ENCODE measurements at regions not wholly inside any gene's neighbourhood (a gene's known extent, or its start where the extent isn't known, plus 50 kb on each side); places are given as distances from the start of the nearest gene placed in this dataset.

- in situ Hi-C loops (cut with HindIII; ENCODE audit: low sequenced_read_pairs): no loop called here
- DNase-seq (ENCODE audit: low spot score): no peak
Measured at GRCh38 chr4:13963601-13964000, 336.1 kb upstream of the BOD1L1 start.

DNA sequence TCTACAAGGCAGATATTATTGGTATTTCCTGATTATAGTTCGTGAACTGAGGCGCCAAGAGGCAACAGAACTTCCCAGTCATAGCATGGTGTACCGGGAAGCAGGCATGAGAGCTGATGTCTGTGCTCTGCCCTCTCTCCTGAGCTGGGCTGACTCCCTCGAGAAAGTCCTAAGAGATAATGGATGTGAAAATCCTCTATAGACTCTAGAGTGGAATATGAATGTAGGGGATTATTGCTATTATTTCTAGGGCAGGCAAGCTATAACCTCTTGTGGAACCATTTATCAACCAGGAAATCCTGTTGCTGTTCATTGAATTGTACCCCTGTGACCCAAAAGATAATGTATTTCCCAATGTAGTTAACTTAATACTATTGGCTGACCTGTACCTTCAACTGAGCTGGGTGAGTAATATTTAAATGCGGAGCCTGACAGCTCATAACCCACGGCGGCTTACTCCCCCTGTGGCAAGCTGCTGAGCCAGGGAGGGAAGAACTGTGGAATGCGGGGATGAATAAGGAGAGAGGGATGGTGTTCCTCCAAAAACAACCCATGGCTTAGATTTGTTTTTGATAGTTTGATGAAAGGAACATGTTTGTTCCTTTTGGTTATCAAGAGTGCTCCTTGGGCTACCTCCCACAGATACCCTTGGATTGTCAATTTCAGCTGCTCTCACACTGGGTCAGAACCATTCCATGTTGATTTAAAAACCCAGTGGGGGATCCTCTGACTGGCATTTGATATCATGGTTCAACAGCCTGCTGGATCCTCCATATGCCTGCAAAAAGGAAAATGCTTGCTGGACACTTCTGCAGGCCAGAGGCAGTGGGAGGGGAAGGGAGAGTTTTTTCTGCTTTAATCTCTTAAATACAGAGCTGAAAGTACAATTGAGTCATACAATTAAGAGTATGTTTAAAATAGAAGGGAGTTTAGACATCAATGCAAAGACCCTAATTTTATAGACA, 339.0 kb upstream of the BOD1L1 start:
- DNase-seq (ENCODE audit: low spot score): peak; percentile 22
- in situ Hi-C loops (cut with HindIII; ENCODE audit: low sequenced_read_pairs): no loop called here

- in situ Hi-C loops (cut with HindIII; ENCODE audit: low sequenced_read_pairs): no loop called here
- DNase-seq (ENCODE audit: low spot score): no peak
Measured at GRCh38 chr4:13968723-13969122, 341.2 kb upstream of the BOD1L1 start.

DNA sequence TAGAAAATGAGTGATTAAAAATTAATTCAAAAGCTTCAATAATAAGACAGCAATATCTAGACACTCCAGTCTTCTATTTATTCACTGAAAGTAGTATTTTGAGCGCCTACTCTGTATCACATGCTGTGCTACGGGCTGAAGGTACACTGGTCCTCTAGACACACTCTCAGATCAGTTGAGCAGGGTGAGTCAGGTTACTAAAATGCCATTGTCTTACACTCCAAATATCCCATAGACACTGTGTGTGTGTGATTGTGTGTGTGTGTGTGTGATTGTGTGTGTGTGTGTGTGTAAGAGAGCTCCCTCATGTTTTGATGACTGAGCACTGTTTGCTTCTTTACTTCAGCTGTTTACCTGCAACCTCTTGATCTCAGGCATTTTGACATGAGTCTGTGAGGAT, 342.8 kb upstream of the BOD1L1 start:
- in situ Hi-C loops (cut with HindIII; ENCODE audit: low sequenced_read_pairs): no loop called here
- no peak for DNase-seq (ENCODE audit: low spot score)

DNA sequence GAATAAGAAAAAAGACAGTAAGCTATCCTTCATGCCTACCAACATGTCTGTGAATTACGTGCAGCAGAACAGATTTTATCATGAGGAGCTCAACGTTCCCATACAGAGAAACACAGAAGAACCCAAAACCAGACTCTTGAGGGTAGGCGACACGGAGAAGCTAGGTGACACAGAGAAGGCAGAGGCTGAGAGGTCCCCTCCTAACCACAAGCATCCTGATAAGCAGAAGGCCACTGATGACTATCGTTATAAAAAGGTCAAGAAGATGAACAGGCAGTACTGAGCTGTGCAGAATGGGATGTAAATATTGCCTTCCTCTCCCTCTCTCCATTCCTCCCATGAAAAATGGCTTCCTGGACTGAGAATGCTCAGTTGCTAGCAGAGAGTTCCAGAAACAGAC, 350.2 kb upstream of the BOD1L1 start:
- in situ Hi-C loops (cut with HindIII; ENCODE audit: low sequenced_read_pairs): no loop called here
- no peak for DNase-seq (ENCODE audit: low spot score)

- in situ Hi-C loops (cut with HindIII; ENCODE audit: low sequenced_read_pairs): no loop called here
- DNase-seq (ENCODE audit: low spot score): no peak
Measured at GRCh38 chr4:13980317-13981310, 353.1 kb upstream of the BOD1L1 start.

- DNase-seq (ENCODE audit: low spot score): no peak
- in situ Hi-C loops (cut with HindIII; ENCODE audit: low sequenced_read_pairs): no loop called here
Measured at GRCh38 chr4:13981499-13981898, 354.0 kb upstream of the BOD1L1 start.

- in situ Hi-C loops (cut with HindIII; ENCODE audit: low sequenced_read_pairs): no loop called here
- DNase-seq (ENCODE audit: low spot score): peak; percentile 29
Measured at GRCh38 chr4:13982010-13982409, 354.5 kb upstream of the BOD1L1 start.

GRCh38 chr4:13983189-13983790, 355.8 kb upstream of the BOD1L1 start:
- in situ Hi-C loops (cut with HindIII; ENCODE audit: low sequenced_read_pairs): no loop called here
- no peak for DNase-seq (ENCODE audit: low spot score)

DNA sequence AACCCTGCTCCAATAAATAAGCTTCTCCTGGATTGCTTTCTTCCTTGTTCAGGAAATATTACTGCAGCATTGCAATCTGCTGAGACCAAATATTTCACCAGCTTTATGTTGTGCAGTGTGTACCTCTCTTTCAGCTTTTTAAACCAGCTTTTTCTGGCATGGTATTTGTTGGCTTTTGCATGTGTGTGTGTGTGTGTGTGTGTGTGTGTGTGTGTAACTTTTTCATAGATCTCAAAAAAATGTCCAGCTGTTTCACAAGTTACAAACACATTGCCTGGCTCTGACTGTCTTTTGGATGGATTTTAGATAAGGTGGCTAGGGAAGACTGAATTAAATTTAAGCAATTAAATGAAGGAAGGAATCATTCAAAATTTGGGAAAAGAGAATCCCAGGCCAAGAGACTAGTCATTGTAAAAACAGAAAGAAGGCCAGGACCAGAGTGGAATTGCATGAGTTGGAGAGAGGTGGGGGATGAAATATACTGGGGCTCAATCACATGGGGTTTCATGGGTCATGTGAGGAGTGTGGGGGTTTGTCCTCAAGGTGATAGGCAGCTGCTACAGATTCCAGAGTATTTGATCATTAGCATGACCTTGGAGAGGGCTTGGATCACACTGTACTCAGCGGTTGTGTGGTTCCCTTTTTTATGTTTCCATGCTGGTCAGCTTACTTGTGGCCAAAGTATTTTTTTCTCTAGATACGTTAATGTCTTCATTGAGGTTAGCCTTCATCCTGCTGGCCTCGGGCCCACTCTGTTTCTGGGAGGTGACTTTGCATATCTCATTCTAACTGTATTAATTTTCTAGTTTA, 357.7 kb upstream of the BOD1L1 start:
- in situ Hi-C loops (cut with HindIII; ENCODE audit: low sequenced_read_pairs): no loop called here

GRCh38 chr4:13985837-13986236, 358.3 kb upstream of the BOD1L1 start:
- no peak for DNase-seq (ENCODE audit: low spot score)
- in situ Hi-C loops (cut with HindIII; ENCODE audit: low sequenced_read_pairs): no loop called here

More for the DNA sequence above, 357.7 kb upstream of the BOD1L1 start:
- DNase-seq (ENCODE audit: low spot score): no peak

DNA sequence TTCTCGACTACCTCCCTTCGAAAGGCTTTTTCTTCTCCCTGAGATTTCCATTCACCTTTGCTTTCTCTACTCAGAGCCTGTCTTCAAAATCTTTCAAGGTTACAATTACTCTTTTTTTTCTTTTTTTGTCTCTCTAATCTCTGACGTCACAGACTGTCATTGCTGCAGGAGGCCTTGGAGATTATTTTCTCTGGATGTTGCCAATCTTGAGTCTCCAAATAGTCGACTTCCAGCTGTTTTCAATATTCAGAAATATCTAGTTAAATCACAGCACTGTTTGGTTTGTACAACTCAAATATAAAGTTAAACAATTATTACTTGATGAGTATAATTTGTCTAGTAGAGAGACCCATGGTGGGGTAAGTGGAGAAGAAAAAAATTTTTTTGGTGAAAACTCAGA, 359.0 kb upstream of the BOD1L1 start:
- in situ Hi-C loops (cut with HindIII; ENCODE audit: low sequenced_read_pairs): no loop called here
- DNase-seq (ENCODE audit: low spot score): no peak

DNA sequence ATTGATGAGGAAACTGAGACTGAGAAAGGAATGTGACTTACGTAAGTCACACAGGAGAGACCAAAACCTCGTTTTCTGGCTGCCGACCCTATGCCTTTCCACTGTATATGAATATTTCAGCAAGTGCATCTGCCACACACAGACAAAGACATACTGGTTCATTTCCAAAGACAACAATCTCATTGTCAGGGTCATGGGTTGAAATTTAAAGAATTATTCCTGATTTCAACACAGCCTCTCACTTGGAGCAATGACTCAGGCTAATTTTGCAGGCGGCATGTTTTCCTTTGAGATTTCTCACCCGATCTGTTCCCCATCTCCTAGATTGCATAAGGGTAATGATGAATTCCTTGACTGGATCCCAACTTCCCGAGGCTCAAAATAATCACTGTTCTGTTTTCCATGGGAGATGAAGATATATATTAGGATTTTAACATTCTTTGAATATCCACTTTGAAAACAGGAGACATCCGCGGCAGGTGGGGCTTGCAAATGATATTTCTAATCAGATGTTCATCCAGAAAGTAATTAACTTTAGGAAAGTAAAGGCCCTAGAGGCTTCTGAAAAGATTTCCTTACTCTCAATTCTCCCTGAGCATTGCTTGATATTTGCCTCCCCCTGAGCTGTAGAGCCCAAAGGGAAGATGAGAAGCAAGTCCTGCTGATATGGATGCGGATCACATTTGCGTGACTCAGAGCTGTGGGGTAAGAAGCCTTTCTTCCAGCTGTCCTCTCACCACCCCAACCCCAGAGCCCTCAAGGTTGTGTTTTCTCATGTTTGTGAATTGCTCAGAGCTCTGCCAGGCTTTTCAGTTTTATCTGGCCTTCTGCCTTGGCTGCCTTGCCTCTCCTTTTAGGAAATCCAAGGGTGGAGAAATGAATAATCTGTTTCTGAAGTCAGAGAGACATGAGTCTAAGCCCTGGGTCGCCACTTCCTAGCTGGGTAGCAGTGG, 361.1 kb upstream of the BOD1L1 start:
- peak; percentile 41 for DNase-seq (ENCODE audit: low spot score)
- in situ Hi-C loops (cut with HindIII; ENCODE audit: low sequenced_read_pairs): no loop called here

DNA sequence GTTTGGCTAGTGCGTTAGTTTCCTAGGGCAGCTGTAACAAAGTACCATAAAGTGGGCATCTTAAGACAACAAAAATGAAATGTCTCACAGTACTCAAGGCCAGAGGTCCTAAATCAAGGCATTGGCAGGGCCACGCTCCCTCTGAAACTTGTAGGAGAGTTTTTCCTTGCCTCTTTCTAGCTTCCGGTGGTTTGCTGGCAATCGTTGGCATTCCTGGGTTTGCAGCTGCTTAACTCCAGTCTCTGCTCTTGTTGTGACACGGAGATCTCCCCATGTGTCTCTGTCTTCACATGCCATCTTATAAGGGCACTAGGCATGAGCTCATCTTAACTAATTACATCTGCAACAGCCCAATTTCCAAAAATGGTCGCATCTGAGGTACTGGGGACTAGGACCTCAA, 362.0 kb upstream of the BOD1L1 start:
- in situ Hi-C loops (cut with HindIII; ENCODE audit: low sequenced_read_pairs): no loop called here
- no peak for DNase-seq (ENCODE audit: low spot score)

DNA sequence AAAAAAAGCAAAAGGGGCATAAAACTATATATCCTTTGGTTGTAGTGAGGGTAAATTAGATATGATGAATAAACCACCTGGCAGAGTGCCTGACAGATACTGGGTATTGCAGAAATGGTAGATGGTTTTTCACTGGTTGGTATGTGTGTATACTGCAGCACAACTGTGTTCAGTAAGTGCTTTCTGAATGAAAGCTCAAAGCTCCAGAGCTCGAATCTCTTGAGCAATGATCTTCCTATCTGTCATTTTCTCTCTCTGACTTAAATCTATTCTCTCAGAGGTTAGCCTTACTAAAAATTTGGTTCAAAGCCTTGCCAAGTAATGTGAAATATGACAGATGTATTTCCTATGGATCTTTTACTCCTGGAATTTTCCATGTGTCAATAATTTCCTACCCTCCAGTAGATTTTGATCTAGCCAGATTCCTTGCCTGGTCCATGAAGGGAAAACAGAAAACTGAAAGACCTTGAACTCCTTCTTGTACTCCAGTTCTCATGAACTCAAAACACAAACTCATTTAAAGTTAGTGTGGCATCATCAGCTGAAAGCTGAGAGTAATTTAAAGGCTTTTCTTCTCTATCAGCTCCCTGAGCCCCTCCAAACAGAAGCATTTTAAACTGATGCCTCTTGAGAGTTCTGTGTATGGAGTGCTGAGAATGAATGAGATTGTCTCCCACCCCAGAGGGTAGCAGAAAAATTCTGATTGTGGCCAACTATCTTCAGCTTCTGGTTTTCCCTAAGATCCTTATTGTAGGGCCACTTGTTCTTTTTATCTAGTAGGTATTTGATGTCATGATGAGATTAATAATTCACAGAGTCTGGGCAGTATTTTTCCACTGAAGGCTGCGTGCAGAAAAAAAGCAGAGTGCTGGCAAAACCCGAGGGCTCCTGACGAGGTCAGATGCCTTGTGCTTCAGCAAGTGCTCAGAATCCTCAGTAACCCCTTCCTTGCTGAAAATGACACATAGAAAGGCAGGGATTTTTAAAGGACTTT, 363.4 kb upstream of the BOD1L1 start:
- DNase-seq (ENCODE audit: low spot score): peak; percentile 79
- in situ Hi-C loops (cut with HindIII; ENCODE audit: low sequenced_read_pairs): no loop called here

DNA sequence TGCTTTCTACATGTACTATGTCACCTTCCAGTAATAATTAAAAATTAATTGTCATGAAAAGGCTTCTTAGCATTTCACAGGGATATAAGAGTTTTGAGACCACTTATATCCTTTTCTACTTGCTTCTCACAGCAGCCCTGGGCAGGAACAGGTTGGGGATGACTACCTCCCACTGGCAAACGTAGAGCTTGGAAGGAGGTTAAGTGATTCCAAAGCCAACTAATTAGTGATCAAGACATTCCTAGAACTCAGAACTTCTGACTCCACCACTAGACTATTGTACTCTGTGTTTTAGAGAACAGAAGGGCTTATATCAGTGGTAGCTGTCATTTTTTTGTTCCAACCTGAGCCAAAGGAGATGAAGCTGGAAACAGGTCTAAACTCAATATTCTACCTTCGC, 364.5 kb upstream of the BOD1L1 start:
- peak; percentile 36 for DNase-seq (ENCODE audit: low spot score)
- in situ Hi-C loops (cut with HindIII; ENCODE audit: low sequenced_read_pairs): no loop called here
